ENCODE measurements at regions not wholly inside any gene's neighbourhood (a gene's known extent, or its start where the extent isn't known, plus 50 kb on each side); places are given as distances from the start of the nearest gene placed in this dataset.
"Not testable (repeated sequence)": the region's sequence is repeated elsewhere in the genome, so short reads cannot be mapped to it uniquely, and the experiment has no call there.

- no peak for DNase-seq (ENCODE audit: low read depth, low spot score)
These were observed 185.2 kb downstream of the UACA start for GRCh38 chr15:70578196-70578595.

GRCh38 chr15:70576696-70577095, 186.7 kb downstream of the UACA start:
- DNase-seq (ENCODE audit: low read depth, low spot score) = no peak

GRCh38 chr15:70576276-70576675, 187.1 kb downstream of the UACA start:
- no peak for DNase-seq (ENCODE audit: low read depth, low spot score)

GRCh38 chr15:70575231-70576226, 187.8 kb downstream of the UACA start:
- no peak for DNase-seq (ENCODE audit: low read depth, low spot score)

- DNase-seq (ENCODE audit: low read depth, low spot score) = not testable (repeated sequence)
These were observed 189.0 kb downstream of the UACA start for GRCh38 chr15:70574325-70574724.

- DNase-seq (ENCODE audit: low read depth, low spot score) = no peak
These were observed 190.1 kb downstream of the UACA start for GRCh38 chr15:70573121-70573850.

GRCh38 chr15:70569714-70570231, 193.6 kb downstream of the UACA start:
- DNase-seq (ENCODE audit: low read depth, low spot score) = no peak

- peak; percentile 44 for DNase-seq (ENCODE audit: low read depth, low spot score)
These were observed 194.2 kb downstream of the UACA start for GRCh38 chr15:70569091-70569713.

GRCh38 chr15:70566989-70567388, 196.4 kb downstream of the UACA start:
- no peak for DNase-seq (ENCODE audit: low read depth, low spot score)

GRCh38 chr15:70566047-70566835, 197.1 kb downstream of the UACA start:
- DNase-seq (ENCODE audit: low read depth, low spot score) = no peak

GRCh38 chr15:70563561-70564095, 199.7 kb downstream of the UACA start:
- no peak for DNase-seq (ENCODE audit: low read depth, low spot score)

- DNase-seq (ENCODE audit: low read depth, low spot score) = no peak
These were observed 200.5 kb downstream of the UACA start for GRCh38 chr15:70562906-70563305.

GRCh38 chr15:70561885-70562284, 201.5 kb downstream of the UACA start:
- DNase-seq (ENCODE audit: low read depth, low spot score) = no peak

GRCh38 chr15:70560617-70561328, 202.6 kb downstream of the UACA start:
- no peak for DNase-seq (ENCODE audit: low read depth, low spot score)

- no peak for DNase-seq (ENCODE audit: low read depth, low spot score)
These were observed 203.8 kb downstream of the UACA start for GRCh38 chr15:70559265-70560239.

GRCh38 chr15:70558406-70559264, 204.7 kb downstream of the UACA start:
- DNase-seq (ENCODE audit: low read depth, low spot score) = no peak

GRCh38 chr15:70557521-70558258, 205.7 kb downstream of the UACA start:
- no peak for DNase-seq (ENCODE audit: low read depth, low spot score)
